ENCODE measurements at regions not wholly inside any gene's neighbourhood (a gene's known extent, or its start where the extent isn't known, plus 50 kb on each side); places are given as distances from the start of the nearest gene placed in this dataset.

- Histone ChIP-seq H3K4me3 (no peak overlapping the region), H3K27ac (no peak overlapping the region), H3K4me1 (no peaks in the 10 kb centered on the region), H3K9me3 (no peaks in the 10 kb centered on the region), H3K36me3 (no peaks in the 10 kb centered on the region), H3K27me3 (no peaks in the 10 kb centered on the region)
- 63% methylated on average over 5 of the region's 5 CpGs for WGBS (ENCODE audit: insufficient coverage, low coverage, low lambda C conversion rate, missing lambda C conversion rate)
- no peak for ATAC-seq
- TF ChIP-seq POLR2A (IDR thresholded peaks at IDR 0.05) (no peak), CTCF (IDR thresholded peaks at IDR 0.05) (no peak)
- intact Hi-C loops (cut with DNase I) = no loop called here
- DNase-seq = no peak
Observed at GRCh38 chr2:2855297-2855696, 522.3 kb downstream of the EIPR1 start.

DNA sequence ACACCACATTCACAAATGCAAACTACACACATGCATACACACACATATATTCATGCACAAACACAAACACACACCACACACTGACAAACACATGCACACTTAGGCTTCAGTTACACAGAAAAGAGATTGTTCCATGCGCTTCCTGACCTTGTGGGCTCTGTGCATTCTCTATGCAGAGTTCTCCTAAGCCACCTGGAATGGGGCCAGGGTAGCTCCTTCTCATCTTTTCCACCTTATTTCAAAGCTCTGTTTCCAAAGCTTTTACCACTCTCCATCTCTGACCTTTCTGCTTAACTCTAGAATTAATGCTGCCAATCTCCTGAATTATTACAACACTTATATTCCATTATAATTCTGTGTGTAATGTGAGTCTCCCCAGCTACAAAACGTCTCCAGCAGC lies 522.3 kb upstream of the MYT1L start:
- H3K36me3 ChIP-seq = no peaks in the 10 kb centered on the region
- intact Hi-C loops (cut with DNase I) = no loop called here
- H3K9me3 ChIP-seq = no peaks in the 10 kb centered on the region
- DNase-seq (no peak), ATAC-seq (no peak)
- TF ChIP-seq POLR2A (IDR thresholded peaks at IDR 0.05) = no peak
- TF ChIP-seq CTCF (IDR thresholded peaks at IDR 0.05) = no peak
- WGBS (ENCODE audit: insufficient coverage, low coverage, low lambda C conversion rate, missing lambda C conversion rate) = 32% methylated on average over 2 of the region's 2 CpGs
- H3K4me1 ChIP-seq = no peaks in the 10 kb centered on the region
- H3K27me3 ChIP-seq = no peaks in the 10 kb centered on the region
- H3K27ac ChIP-seq = no peak overlapping the region
- no peak overlapping the region for H3K4me3 ChIP-seq

- no peak for ATAC-seq
- H3K27ac ChIP-seq = no peak overlapping the region
- no peaks in the 10 kb centered on the region for H3K9me3 ChIP-seq
- no peak for TF ChIP-seq POLR2A (IDR thresholded peaks at IDR 0.05)
- TF ChIP-seq CTCF (IDR thresholded peaks at IDR 0.05) = no peak
- H3K36me3 ChIP-seq = no peaks in the 10 kb centered on the region
- whole genome bisulfite sequencing (ENCODE audit: insufficient coverage, low coverage, low lambda C conversion rate, missing lambda C conversion rate) = 79% methylated on average over 13 of the region's 24 CpGs
- DNase-seq = no peak
- H3K4me1 ChIP-seq = no peaks in the 10 kb centered on the region
- H3K4me3 ChIP-seq = no peak overlapping the region
- intact Hi-C loops (cut with DNase I) = no loop called here
- H3K27me3 ChIP-seq = no peaks in the 10 kb centered on the region
Observed at GRCh38 chr2:2851806-2852777, 521.0 kb upstream of the MYT1L start.

DNA sequence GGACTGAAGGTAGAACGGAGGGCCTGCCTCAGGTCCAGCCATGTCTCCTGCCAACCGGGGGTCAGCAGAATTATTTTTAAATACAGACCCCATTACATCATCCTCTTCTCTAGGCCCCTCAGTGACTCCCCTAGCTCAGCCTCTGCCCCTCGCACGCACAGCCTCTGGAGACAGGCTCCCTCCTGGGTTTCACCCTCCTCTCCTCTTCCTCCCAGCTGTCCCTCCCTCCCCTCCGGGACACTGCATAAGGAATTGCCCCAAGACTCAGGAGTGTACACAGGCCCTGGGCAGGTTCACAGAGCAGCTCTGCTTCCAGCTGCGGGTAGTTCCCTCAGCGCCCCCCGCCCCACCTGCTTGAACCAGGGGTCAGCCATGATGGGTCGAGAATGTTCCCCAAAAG lies 520.2 kb upstream of the MYT1L start:
- 88% methylated on average over 6 of the region's 9 CpGs for WGBS (ENCODE audit: insufficient coverage, low coverage, low lambda C conversion rate, missing lambda C conversion rate)
- intact Hi-C loops (cut with DNase I) = no loop called here
- ATAC-seq = no peak
- no peak overlapping the region for H3K27ac ChIP-seq
- no peaks in the 10 kb centered on the region for H3K27me3 ChIP-seq
- H3K9me3 ChIP-seq = no peaks in the 10 kb centered on the region
- DNase-seq = no peak
- no peak overlapping the region for H3K4me3 ChIP-seq
- no peak for TF ChIP-seq POLR2A (IDR thresholded peaks at IDR 0.05)
- no peak for TF ChIP-seq CTCF (IDR thresholded peaks at IDR 0.05)
- no peaks in the 10 kb centered on the region for H3K36me3 ChIP-seq
- H3K4me1 ChIP-seq = no peaks in the 10 kb centered on the region

All from right lobe of liver (tissue), 6 donors.